Renal cortical epithelial cell (primary cell): ENCODE measurements at regions not wholly inside any gene's neighbourhood (a gene's known extent, or its start where the extent isn't known, plus 50 kb on each side); places are given as distances from the start of the nearest gene placed in this dataset.

Source experiments
- DNase-seq: peaks from one replicate; pipeline ENCODE4 v3.0.0-alpha.2; 2011; ENCODE audit warnings: low read depth

DNA sequence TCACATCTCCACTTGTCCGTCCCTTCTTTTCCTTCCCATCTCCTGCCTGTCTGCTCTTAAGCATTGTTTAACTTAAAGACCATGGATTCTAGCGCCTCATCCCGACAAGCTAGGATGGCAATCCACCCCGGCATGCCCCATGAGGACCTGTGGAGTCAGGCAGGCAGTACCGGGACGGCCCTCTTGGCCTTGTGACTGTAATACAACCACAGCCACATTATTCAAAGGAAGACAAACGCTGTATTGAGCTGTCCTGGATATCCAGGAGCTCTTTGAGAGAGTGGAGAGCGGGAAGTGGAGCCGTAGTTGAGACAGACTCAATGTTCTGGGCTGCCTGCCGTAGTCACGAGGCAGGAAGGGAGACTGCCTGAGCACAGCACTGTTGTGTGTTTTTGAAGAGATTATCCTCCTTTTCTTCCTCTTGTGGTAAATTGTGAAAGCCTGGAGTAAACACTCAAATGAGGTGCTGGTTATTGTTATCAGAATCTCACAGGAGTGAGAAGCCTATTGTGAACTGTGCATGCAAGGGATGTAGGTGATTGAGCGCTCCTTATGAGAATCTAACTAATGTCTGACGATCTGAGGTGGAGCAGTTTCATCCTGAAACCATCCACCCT lies 929.8 kb upstream of the CNTNAP5 start:
- DNase-seq: no peak

DNA sequence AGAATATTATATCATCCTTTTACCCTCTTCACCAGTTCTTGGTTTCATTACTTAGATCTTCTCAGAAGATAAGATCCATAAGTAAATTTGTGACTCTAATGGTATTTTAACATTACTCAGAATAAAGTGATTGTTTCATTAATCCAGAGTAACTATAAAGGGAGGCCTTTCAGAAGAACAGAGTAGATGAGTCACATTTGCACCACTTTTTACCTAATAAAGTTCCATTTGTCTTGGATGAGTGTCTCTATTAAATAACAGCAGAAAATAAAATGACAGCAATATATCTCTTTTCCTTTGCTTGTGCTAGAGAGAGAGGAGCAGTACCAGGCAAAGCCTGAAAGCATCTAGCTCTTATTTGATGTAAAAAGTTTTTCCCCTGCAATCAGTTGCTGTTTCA lies 926.5 kb upstream of the CNTNAP5 start:
- no peak for DNase-seq

- DNase-seq: no peak
Measured at GRCh38 chr2:123101434-123101833, 923.7 kb upstream of the CNTNAP5 start.

DNA sequence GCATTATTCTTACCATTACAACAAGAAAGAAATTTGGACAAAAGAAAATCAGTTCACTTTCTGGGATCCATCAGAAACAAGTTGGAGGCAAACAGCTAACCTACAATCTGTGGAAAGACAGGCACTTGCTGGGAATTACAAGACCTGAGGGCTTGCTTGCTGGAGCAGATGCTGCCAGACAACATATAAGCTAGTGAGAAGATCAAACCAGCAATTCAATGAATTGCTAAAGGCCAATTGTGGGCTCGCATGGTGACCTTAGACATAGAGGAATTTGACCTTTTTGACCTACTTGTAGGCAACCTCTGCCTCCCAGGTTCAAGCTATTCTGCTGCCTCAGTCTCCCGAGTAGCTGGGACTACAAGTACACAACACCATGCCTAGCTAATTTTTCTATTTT lies 921.2 kb upstream of the CNTNAP5 start:
- DNase-seq: no peak

DNA sequence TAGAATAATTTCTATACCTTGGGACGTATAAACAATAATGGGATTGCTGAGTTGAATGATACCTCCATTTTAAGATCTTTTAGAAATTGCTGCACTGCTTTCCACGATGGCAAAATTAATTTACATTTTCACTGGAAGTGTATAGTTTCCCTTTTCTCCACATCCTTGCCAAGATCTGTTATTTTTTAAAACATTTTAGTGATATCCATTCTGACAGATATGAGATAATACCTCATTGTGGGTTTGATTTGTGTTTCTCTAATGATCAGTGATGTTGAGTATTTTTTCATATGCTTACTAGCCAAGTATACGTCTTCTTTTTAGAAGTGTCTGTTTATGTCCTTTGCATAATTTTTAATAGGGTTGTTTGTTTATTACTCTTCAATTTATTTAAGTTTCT lies 908.5 kb upstream of the CNTNAP5 start:
- no peak for DNase-seq

DNA sequence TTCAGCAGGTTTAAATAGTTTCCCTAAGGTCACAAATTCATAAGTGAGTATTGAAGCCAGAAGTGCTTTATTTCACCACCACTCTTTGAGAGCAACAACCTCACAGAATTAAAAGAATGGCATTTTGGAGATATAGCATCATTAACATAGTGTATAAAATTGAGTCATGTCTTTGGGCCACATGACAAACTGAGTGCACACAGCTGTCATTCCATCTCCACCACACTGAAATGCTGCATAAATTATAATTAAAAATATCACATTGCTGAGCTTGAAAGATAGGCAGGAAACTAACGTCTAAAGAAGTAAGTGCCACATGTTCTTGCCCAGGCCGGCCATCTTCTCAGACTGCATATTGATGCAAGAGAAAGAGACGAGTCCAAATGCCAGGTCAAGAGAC lies 897.9 kb upstream of the CNTNAP5 start:
- DNase-seq: no peak

- no peak for DNase-seq
Measured at GRCh38 chr2:123128951-123129350, 896.1 kb upstream of the CNTNAP5 start.

DNA sequence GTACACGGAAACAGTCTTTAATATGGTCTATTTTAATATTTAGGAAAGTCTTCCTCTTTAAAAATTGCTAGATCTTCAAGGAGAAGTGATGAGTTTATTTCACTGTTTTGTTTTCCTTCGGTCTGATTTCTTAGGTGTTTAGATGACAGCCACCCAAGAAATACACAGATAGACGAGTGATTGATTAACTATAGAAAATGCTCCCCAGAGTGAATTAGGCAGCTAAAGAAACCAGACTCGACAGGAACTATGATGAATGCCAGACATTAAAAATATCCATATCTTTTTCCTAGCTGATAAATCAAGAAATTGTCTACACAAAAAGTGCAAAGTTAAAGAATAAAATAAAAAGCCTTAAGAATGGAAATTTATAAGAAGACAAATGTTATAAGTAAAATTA lies 888.7 kb upstream of the CNTNAP5 start:
- DNase-seq: no peak

- no peak for DNase-seq
Measured at GRCh38 chr2:123144082-123144481, 881.0 kb upstream of the CNTNAP5 start.

DNA sequence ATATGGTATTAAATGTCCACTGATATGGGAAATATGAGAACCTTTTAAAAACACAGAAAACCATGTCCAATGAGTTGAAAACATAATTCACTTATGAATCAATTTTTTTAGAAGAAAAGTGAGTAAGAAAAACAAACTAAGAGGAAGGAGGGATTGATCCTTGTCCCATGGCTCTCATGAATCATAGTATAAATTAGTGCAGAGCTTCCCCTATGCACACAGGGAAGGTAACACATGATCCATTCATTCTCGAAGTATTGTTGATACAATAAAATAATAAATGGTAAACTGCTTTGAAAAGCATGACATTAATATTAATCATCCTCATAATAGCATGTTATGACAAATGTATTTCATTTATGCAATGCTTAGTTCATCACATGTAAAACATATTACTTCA lies 872.0 kb upstream of the CNTNAP5 start:
- no peak for DNase-seq

DNA sequence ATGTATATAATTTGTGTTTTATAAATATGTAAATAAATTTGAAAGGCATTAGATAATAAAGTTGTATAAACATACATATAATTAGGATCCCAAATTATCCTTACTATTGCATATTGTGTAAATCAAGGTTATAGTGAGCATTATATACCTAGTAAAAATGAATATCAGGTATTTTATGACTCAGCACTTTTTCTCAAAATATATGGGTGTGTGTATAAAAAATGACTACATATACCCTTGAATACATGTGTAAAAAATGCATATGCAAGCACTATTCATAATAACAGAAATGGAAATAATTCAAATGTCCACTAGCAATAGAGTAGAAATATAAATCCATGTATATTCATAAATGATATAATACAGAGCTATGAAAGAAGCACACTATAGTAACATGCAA lies 870.9 kb upstream of the CNTNAP5 start:
- no peak for DNase-seq

DNA sequence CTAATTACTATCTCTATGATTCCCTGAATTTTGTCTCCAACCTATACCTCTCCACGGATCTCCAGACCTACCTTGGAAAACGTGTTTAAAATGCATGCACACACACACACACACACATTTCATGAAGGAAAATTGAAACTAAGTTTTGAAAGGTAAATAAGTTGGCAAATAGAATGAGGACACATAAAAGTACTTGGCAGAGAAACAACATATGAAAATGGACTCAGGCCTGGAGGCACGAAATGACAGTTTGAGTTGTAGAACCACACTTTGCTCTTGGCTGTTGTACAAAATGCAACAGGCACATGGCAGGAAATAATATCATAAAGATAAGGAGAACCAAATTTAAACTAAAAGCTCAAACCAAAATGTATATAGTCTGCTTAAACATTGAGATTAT lies 868.1 kb upstream of the CNTNAP5 start:
- DNase-seq: no peak

GRCh38 chr2:123162400-123163016 lies 862.6 kb upstream of the CNTNAP5 start:
- no peak for DNase-seq

- DNase-seq: no peak
Measured at GRCh38 chr2:123163398-123163797, 861.7 kb upstream of the CNTNAP5 start.

DNA sequence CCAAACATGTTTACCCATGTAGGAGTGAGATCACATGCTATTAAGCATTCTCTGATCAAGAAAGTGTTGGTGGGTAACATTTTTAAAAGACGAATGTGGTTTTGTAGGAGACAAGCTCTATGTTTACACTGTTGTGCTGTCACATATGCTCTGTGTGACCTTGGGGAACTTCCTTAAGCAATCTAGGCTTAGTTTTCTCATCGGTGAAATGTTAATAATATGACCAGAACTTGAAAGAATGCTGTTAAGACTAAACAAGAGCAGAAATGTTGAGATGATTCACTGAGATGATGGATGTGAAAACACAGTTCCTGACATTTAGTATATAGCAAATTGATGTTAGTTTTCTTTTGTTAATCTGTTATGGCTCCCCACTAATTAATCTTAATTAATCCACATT lies 860.9 kb upstream of the CNTNAP5 start:
- no peak for DNase-seq

GRCh38 chr2:123165616-123166015 lies 859.5 kb upstream of the CNTNAP5 start:
- no peak for DNase-seq

DNA sequence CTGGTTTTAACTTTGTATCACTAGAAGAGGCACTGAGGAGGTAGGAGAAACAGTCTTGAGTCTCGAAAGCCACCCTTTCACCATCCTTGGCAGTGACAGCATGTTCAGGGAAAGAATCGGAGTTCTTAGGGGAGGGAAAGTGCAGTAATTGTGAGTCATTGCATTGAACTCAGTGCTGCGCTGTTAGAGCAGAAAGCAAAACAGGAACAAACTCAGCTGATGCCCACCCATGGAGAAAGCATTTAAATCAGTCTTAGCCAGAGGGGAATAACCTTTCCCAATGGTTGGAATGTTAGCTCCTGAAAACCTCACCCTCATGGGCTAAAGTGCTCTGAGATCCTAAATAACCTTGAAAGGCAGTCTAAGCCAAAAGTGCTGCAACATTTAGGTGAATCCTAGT lies 845.6 kb upstream of the CNTNAP5 start:
- peak; percentile 0 for DNase-seq

GRCh38 chr2:123195957-123196356 lies 829.1 kb upstream of the CNTNAP5 start:
- no peak for DNase-seq

DNA sequence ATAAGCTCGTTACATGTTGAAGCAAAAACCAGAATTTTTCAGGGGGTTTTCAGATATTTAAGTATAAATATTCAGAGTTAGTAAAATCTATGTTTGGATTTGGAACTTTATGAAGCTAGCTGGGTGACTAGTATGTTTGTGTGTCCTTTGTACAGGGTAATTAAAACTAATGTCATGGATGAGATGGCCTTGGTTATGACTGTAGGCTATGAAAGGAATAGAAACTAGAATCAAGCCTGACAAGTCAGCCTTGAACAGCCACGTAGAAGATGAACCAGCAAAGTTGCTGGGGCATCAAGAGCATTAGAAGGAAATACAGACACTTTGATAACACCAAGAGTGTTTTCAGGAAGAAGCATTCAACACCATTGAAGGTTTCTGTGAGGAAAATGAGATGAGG lies 825.1 kb upstream of the CNTNAP5 start:
- no peak for DNase-seq

DNA sequence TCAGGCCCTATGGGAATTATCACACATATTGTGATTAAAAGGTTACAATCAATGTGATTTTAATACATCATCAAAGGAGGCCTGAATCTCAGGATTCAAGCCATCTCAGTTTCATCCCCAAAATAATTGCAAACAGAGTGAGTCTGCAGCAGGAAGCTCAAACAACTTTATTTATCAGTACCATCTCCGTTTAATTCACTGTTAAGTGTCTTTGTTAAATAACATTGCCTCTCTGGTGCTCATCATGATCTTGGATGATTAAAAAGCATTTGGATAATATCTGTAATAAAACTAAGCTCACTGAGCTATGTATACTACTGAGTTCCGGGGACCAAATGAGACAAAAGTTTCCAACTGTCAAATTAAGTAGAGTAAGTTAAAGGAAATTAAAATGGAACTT lies 817.8 kb upstream of the CNTNAP5 start:
- DNase-seq: no peak

DNA sequence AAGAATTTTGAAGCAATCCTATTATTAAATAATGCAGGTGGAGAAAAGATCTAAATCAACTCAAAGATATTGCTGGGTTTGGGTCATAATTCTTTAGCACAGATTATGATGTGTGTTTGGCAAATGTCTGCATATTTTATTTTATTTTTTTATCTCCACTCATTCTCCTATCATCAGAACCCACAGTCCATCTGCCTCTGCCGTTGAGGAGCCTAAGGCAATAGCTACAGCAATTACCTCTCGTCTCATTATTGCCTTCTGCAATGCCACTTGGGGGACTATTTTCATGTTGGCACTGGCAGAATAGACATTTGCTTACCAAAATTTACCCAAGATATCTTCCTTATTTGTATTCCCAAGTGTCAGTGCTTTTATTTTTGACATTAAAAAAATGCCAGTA lies 815.9 kb upstream of the CNTNAP5 start:
- no peak for DNase-seq

DNA sequence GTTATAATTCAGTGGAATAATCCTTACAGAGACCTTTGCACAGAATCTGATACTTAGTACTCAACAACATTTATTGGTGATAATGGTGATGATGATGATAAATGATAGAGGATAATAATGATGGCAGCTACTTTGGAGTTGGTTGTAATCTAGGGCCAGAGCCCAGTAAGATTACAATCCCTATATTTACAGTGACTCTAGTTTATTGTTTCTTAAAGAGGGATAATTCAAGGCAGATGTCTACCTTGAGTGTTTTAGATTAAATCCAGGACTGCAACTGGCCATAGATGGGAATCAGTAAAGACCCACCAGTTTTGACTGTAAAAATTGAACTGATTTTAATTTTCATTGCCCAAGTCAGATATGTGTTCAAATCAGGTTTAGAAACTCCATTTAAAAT lies 813.9 kb upstream of the CNTNAP5 start:
- no peak for DNase-seq

DNA sequence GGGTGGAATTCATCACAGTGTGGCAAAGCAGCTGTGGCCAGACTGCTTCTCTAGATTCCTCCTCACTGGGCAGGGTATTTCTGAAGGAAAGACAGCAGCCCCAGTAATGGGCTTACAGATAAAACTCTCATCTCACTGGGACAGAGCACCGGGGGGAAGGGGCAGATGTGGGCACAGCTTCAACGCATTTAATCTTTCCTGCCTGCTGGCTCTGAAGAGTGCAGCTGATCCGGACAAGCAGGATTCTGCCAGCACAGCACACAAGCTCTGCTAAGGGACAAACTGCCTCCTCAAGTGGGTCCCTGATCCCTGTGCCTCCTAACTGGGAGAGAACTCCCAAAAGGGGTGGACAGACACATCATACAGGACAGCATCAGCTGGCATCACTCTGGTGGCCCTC lies 779.9 kb upstream of the CNTNAP5 start:
- DNase-seq: no peak

GRCh38 chr2:123258877-123259539 lies 766.1 kb upstream of the CNTNAP5 start:
- DNase-seq: no peak
